Mesenchymal stem cell (in vitro differentiated cells and primary cell): ENCODE measurements at regions not wholly inside any gene's neighbourhood (a gene's known extent, or its start where the extent isn't known, plus 50 kb on each side); places are given as distances from the start of the nearest gene placed in this dataset.
"Not testable (repeated sequence)": the region's sequence is repeated elsewhere in the genome, so short reads cannot be mapped to it uniquely, and the experiment has no call there.

Experiments used
- DNase-seq: peaks from one replicate; pipeline ENCODE4 v3.0.0-alpha.2; 2013
- H2AFZ ChIP-seq: one replicate; pipeline ENCODE4 v1.6.1; 2013; ENCODE audit warnings: low read depth, mild to moderate bottlenecking, control low read depth, inconsistent platforms, low read length, moderate library complexity
- H2AK5ac ChIP-seq: 2 replicates; pipeline ENCODE4 v1.6.1; 2013; ENCODE audit warnings: low read length, moderate library complexity, mild to moderate bottlenecking, inconsistent platforms; ENCODE audit not compliant: severe bottlenecking
- H2BK120ac ChIP-seq: one replicate; pipeline ENCODE4 v1.6.1; 2013; ENCODE audit warnings: low read depth, mild to moderate bottlenecking, inconsistent platforms, low read length, moderate library complexity
- H2BK12ac ChIP-seq, 2 experiments: one replicate each; pipeline ENCODE4 v1.6.1; 2013; ENCODE audit warnings: inconsistent platforms in 2 of 2, low read length in 2 of 2, mild to moderate bottlenecking in 2 of 2, moderate library complexity in 2 of 2, control low read depth in 1 of 2
- H2BK15ac ChIP-seq: one replicate; pipeline ENCODE4 v1.6.1; 2013; ENCODE audit warnings: mild to moderate bottlenecking, low read depth, inconsistent platforms; ENCODE audit not compliant: poor library complexity, severe bottlenecking
- H2BK5ac ChIP-seq: 2 replicates; pipeline ENCODE4 v1.6.1; 2013; ENCODE audit warnings: low read depth, mild to moderate bottlenecking, low read length, control low read depth, inconsistent platforms; ENCODE audit not compliant: poor library complexity, severe bottlenecking
- H3K14ac ChIP-seq, 2 experiments: one replicate each; pipeline ENCODE4 v1.6.1; 2013; ENCODE audit warnings: inconsistent platforms in 2 of 2, low read length in 2 of 2, control low read depth in 1 of 2, mild to moderate bottlenecking in 1 of 2, moderate library complexity in 1 of 2
- H3K18ac ChIP-seq, 2 experiments: one replicate each; pipeline ENCODE4 v1.6.1; 2013; ENCODE audit warnings: inconsistent platforms in 2 of 2, low read length in 2 of 2, control low read depth in 1 of 2, low read depth in 1 of 2, mild to moderate bottlenecking in 1 of 2
- H3K23ac ChIP-seq, 2 experiments: one replicate each; pipeline ENCODE4 v1.6.1; 2013; ENCODE audit warnings: inconsistent platforms in 2 of 2, low read length in 2 of 2, mild to moderate bottlenecking in 2 of 2, moderate library complexity in 2 of 2, control low read depth in 1 of 2
- H3K27ac ChIP-seq: 2 replicates; pipeline ENCODE4 v1.5.1; 2013; ENCODE audit warnings: mild to moderate bottlenecking, moderate library complexity, low read length, control low read depth, inconsistent platforms; ENCODE audit not compliant: poor library complexity, severe bottlenecking
- H3K27me3 ChIP-seq, 2 experiments: 2 replicates each; pipeline versions ENCODE4 v1.6.1 to v1.7.0; 2013; ENCODE audit warnings: low read length in 2 of 2, mild to moderate bottlenecking in 2 of 2, moderate library complexity in 2 of 2, control low read depth in 1 of 2, inconsistent platforms in 1 of 2; ENCODE audit not compliant: control insufficient read depth in 1 of 2, insufficient read depth in 1 of 2
- H3K36me3 ChIP-seq, 2 experiments: 2 replicates each; pipeline versions ENCODE4 v1.6.1 to v1.7.0; 2013; ENCODE audit warnings: low read length in 2 of 2, control low read depth in 1 of 2, inconsistent platforms in 1 of 2, low read depth in 1 of 2, mild to moderate bottlenecking in 1 of 2; ENCODE audit not compliant: insufficient read depth in 2 of 2, control insufficient read depth in 1 of 2
- H3K4ac ChIP-seq, 2 experiments: one replicate each; pipeline ENCODE4 v1.6.1; 2013; ENCODE audit warnings: inconsistent platforms in 2 of 2, low read length in 2 of 2, mild to moderate bottlenecking in 2 of 2, moderate library complexity in 2 of 2, control low read depth in 1 of 2, low read depth in 1 of 2
- H3K4me1 ChIP-seq: 2 replicates; pipeline ENCODE4 v1.6.1; 2013; ENCODE audit warnings: low read depth, low read length, control low read depth; ENCODE audit not compliant: control insufficient read depth, insufficient read depth
- H3K4me2 ChIP-seq: 2 replicates; pipeline ENCODE4 v1.6.1; 2013; ENCODE audit warnings: low read length, mild to moderate bottlenecking, inconsistent platforms; ENCODE audit not compliant: poor library complexity, severe bottlenecking
- H3K4me3 ChIP-seq, 2 experiments: 2 replicates each; pipeline versions ENCODE4 v1.5.1 to v1.7.0; 2013; ENCODE audit warnings: low read length in 2 of 2, mild to moderate bottlenecking in 2 of 2, control low read depth in 1 of 2, low read depth in 1 of 2; ENCODE audit not compliant: insufficient read depth in 1 of 2
- H3K79me1 ChIP-seq: replicated peaks from 2 replicates; pipeline ENCODE4 v1.6.1; 2013; ENCODE audit warnings: mild to moderate bottlenecking, control low read depth, low read length, inconsistent platforms; ENCODE audit not compliant: poor library complexity, severe bottlenecking
- H3K9ac ChIP-seq: 2 replicates; pipeline ENCODE4 v1.7.0; 2013; ENCODE audit warnings: mild to moderate bottlenecking, low read length, moderate library complexity
- H3K9me3 ChIP-seq: 2 replicates; pipeline ENCODE4 v1.7.0; 2013; ENCODE audit warnings: mild to moderate bottlenecking, low read length; ENCODE audit not compliant: control insufficient read depth
- H4K8ac ChIP-seq: one replicate; pipeline ENCODE4 v1.6.1; 2013; ENCODE audit warnings: inconsistent platforms, mild to moderate bottlenecking, low read length, moderate library complexity
- H4K91ac ChIP-seq: one replicate; pipeline ENCODE4 v1.6.1; 2013; ENCODE audit warnings: mild to moderate bottlenecking, low read length, inconsistent platforms
- WGBS: methylation state at CpG from one replicate; pipeline ENCODE4 v1.1.7; 2013; ENCODE audit warnings: mixed read lengths; 5-methylcytosine and 5-hydroxymethylcytosine counted together

DNA sequence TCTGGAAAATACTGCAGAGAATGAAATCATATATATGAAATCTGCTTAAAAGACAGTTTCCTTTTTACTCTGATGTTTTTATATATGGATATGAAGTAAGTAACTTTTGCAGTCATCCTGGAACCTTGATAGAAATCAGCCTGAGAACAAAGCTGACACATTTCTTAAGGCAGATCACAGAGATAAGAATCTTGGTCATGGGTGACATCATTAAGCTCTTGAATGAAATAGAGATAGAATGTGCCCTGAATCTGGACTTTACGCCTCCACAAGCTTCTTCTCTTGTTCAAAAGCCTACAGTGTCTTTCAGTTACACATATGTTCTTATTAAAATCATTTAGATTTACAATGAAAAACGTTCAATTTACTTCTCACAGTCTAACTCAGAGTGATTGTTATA is 319.1 kb upstream of the CNTNAP2 start:
- no peak overlapping the region for H3K4ac ChIP-seq
- peaks cover 27% of the 10 kb centered on the region for H3K9me3 ChIP-seq
- no peak overlapping the region for H3K4me3 ChIP-seq
- no peak overlapping the region for H2AK5ac ChIP-seq
- H4K8ac ChIP-seq, result no peak overlapping the region
- whole genome bisulfite sequencing, result 62% methylated on average over 1 of the region's 2 CpGs
- H3K18ac ChIP-seq, result no peak overlapping the region
- no peak overlapping the region for H3K14ac ChIP-seq
- no peaks in the 10 kb centered on the region for H3K4me1 ChIP-seq
- H3K27me3 ChIP-seq, result no peaks in the 10 kb centered on the region
- H3K9ac ChIP-seq, result no peak overlapping the region
- no peak overlapping the region for H3K23ac ChIP-seq
- H3K36me3 ChIP-seq, result no peaks in the 10 kb centered on the region
- H2BK12ac ChIP-seq, result no peak overlapping the region
- no peak overlapping the region for H2BK15ac ChIP-seq
- H3K4me2 ChIP-seq, result no peak overlapping the region
- no peak overlapping the region for H4K91ac ChIP-seq
- no peak overlapping the region for H3K27ac ChIP-seq
- H3K79me1 ChIP-seq, result no peaks in the 10 kb centered on the region
- no peak overlapping the region for H2BK5ac ChIP-seq
- no peak for DNase-seq
- no peak overlapping the region for H2AFZ ChIP-seq
- H2BK120ac ChIP-seq, result no peak overlapping the region

DNA sequence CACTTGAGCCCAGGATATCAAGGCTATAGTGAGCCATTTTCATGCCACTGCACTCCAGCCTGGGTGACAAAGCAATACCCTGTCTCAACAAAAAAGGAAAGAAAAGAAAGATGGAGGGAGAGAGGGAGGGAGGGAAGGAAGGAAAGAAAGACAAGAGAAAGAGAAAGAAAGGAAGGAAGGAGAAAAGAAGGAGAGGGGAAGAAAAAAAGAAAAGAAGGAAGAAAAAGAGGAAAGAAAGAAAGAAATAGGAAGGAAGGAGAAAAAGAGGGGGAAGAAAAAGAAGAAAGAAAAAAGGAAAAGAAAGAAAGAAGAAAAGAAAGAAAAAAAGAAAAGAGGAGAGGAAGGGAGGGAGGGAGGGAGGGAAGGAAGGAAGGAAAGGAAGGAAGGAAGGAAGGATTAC is 321.5 kb upstream of the CNTNAP2 start:
- Histone ChIP-seq H2BK5ac (no peak overlapping the region), H3K14ac (no peak overlapping the region), H2BK15ac (no peak overlapping the region), H3K18ac (no peak overlapping the region), H2AK5ac (no peak overlapping the region), H2BK120ac (no peak overlapping the region), H3K36me3 (no peaks in the 10 kb centered on the region), H3K27me3 (no peaks in the 10 kb centered on the region), H2AFZ (no peak overlapping the region), H3K4me3 (no peak overlapping the region), H4K91ac (no peak overlapping the region), H3K9me3 (peaks cover 37% of the 10 kb centered on the region), H4K8ac (no peak overlapping the region), H3K79me1 (no peaks in the 10 kb centered on the region), H3K9ac (no peak overlapping the region), H3K23ac (no peak overlapping the region), H3K4ac (no peak overlapping the region), H3K4me2 (no peak overlapping the region), H2BK12ac (no peak overlapping the region), H3K27ac (no peak overlapping the region), H3K4me1 (no peaks in the 10 kb centered on the region)
- no peak for DNase-seq

DNA sequence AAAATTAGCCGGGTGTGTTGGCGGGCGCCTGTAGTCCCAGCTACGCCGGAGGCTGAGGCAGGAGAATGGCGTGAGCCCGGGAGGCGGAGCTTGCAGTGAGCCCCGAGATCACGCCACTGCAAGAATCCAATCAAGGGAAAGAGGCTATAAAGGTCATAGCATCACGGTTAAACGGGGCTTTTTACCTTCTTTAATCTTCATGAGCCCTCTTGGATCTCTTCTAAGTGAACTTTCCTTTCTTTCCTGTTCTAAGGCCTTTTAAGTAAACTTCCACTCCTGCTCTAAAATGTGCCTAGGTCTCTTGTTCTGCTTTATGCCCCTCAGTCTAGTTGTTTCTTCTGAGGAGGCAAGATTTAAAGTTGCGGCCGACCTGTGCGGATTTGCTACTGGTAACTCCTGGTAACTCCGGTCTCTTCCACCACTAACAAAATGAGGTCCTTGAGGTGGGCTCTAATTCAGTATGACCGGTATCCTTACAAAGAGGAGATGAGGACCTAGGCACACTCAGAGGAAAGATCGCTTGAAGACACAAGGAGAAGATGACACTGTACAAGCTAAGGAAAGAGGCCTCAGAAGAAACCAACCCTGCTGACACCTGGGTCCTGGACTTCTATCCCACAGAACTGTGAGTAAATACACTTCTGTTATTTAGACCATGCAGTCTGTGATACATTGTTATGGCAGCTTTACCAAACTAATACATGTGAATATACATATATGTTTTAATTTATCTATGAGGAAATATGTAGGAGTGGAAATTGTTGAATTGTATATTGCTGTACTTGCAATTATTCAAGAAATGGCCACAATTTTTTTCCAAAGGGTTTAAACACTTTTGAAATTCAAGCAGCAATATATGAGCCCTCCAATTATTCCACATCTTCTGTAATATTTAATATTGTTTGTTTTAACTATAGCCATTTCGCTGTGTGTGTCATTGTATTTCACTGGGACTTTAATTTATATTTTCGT is 331.5 kb upstream of the CNTNAP2 start:
- Histone ChIP-seq H3K27ac (no peak overlapping the region), H2BK5ac (no peak overlapping the region), H3K18ac (no peak overlapping the region), H3K4me3 (no peak overlapping the region), H3K4me2 (no peak overlapping the region), H3K23ac (no peak overlapping the region), H4K91ac (no peak overlapping the region), H3K9me3 (peaks cover 10% of the 10 kb centered on the region), H3K9ac (no peak overlapping the region), H3K14ac (no peak overlapping the region), H4K8ac (no peak overlapping the region), H2BK15ac (no peak overlapping the region), H2AK5ac (no peak overlapping the region), H3K36me3 (no peaks in the 10 kb centered on the region), H2AFZ (no peak overlapping the region), H3K27me3 (no peaks in the 10 kb centered on the region), H2BK12ac (no peak overlapping the region), H2BK120ac (no peak overlapping the region), H3K79me1 (no peaks in the 10 kb centered on the region), H3K4me1 (no peaks in the 10 kb centered on the region), H3K4ac (no peak overlapping the region)
- DNase-seq, result no peak
- 95% methylated on average over 18 of the region's 20 CpGs for WGBS

DNA sequence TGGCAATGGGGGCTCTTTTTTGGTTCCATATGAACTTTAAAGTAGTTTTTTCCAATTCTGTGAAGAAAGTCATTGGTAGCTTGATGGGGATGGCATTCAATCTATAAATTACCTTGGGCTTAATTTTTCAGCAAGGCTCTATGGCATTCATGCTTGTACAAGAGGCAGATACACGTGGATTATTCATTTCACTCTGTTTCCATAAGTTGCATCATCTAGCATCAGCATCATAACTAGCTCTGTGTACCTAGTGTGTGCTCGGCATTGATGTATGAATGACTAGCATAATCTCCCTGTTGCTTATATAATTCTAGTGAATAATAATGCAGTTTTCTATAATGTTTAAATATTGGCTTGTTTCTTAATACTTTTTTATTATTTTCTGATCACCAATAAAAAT is 335.2 kb upstream of the CNTNAP2 start:
- not testable (repeated sequence) for DNase-seq, H3K14ac ChIP-seq, H2BK15ac ChIP-seq, H2BK12ac ChIP-seq, H3K27ac ChIP-seq, H2BK120ac ChIP-seq, H3K4me3 ChIP-seq, H3K23ac ChIP-seq, H3K4me1 ChIP-seq, H3K18ac ChIP-seq, H3K9me3 ChIP-seq, H4K91ac ChIP-seq, H3K4me2 ChIP-seq, H3K79me1 ChIP-seq, H3K27me3 ChIP-seq, H4K8ac ChIP-seq, H3K4ac ChIP-seq, H2BK5ac ChIP-seq, H2AFZ ChIP-seq, H2AK5ac ChIP-seq, H3K36me3 ChIP-seq, H3K9ac ChIP-seq
- WGBS, result no CpG with 5 or more reads among the region's 2 CpGs
